ENCODE measurements at regions not wholly inside any gene's neighbourhood (a gene's known extent, or its start where the extent isn't known, plus 50 kb on each side); places are given as distances from the start of the nearest gene placed in this dataset.

- Histone ChIP-seq H3K9ac (no peak overlapping the region), H3K4me3 (IDR thresholded peaks at IDR 0.05; ENCODE audit: insufficient read depth, low read depth, low read length) (no peak overlapping the region), H3K4me1 (ENCODE audit: low read depth, poor library complexity, severe bottlenecking) (no peaks in the 10 kb centered on the region), H3K27me3 (ENCODE audit: insufficient read depth, low read depth) (no peaks in the 10 kb centered on the region), H3K36me3 (ENCODE audit: insufficient read depth) (no peaks in the 10 kb centered on the region), H3K79me2 (ENCODE audit: insufficient read depth, low read depth) (no peaks in the 10 kb centered on the region), H2AFZ (ENCODE audit: low read depth) (no peak overlapping the region), H3K4me2 (no peak overlapping the region), H3K27ac (no peak overlapping the region), H4K20me1 (ENCODE audit: insufficient read depth) (no peaks in the 10 kb centered on the region)
- no peak for TF ChIP-seq CTCF (conservative IDR thresholded peaks at IDR 0.05; ENCODE audit: low read depth, low read length)
These were observed 273.8 kb downstream of the RPS6KC1 start for GRCh38 chr1:213324859-213325258.

GRCh38 chr1:213325482-213325881 is 274.4 kb downstream of the RPS6KC1 start:
- H3K36me3 ChIP-seq (ENCODE audit: insufficient read depth) = no peaks in the 10 kb centered on the region
- H3K4me2 ChIP-seq = no peak overlapping the region
- no peak for TF ChIP-seq CTCF (conservative IDR thresholded peaks at IDR 0.05; ENCODE audit: low read depth, low read length)
- H3K27me3 ChIP-seq (ENCODE audit: insufficient read depth, low read depth) = no peaks in the 10 kb centered on the region
- H3K4me1 ChIP-seq (ENCODE audit: low read depth, poor library complexity, severe bottlenecking) = no peaks in the 10 kb centered on the region
- no peaks in the 10 kb centered on the region for H4K20me1 ChIP-seq (ENCODE audit: insufficient read depth)
- H3K9ac ChIP-seq = no peak overlapping the region
- H2AFZ ChIP-seq (ENCODE audit: low read depth) = no peak overlapping the region
- H3K4me3 ChIP-seq (IDR thresholded peaks at IDR 0.05; ENCODE audit: insufficient read depth, low read depth, low read length) = no peak overlapping the region
- H3K79me2 ChIP-seq (ENCODE audit: insufficient read depth, low read depth) = no peaks in the 10 kb centered on the region
- no peak overlapping the region for H3K27ac ChIP-seq

DNA sequence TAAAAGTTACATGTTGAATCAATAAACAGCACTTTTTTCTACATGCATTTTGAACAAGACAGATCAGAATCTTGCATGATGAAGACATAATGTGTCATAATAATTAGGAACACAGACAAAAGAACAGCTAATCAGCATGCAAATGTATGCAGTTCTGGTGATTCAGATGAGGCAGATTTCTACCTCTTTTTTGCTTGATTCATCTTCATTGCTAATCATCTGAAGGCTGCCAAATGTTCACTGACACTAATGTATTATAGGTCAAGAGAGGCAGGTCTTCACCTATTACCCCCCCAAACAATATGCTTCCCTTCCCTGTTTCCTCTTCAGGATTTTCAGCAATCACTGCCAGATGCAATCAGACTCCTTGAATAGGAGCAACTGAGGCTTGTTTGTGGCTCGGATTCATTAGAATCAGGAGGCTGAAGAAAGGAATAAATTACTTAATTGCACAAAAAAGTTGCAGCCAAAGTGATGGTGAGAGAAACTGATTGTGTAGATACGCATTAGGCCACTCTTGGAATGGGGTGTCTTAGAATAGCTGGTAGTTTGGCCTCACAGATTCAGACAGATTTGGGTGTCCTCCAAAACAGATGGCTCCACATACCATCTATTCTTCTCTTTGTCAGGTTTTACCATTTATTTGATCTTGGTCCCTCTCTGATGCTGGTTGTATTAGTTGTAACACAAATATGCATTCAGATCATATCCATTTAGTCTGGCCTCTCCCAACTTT is 275.4 kb downstream of the RPS6KC1 start:
- Histone ChIP-seq H3K4me1 (ENCODE audit: low read depth, poor library complexity, severe bottlenecking) (no peaks in the 10 kb centered on the region), H3K27me3 (ENCODE audit: insufficient read depth, low read depth) (no peaks in the 10 kb centered on the region), H3K79me2 (ENCODE audit: insufficient read depth, low read depth) (no peaks in the 10 kb centered on the region), H3K36me3 (ENCODE audit: insufficient read depth) (no peaks in the 10 kb centered on the region), H3K4me3 (IDR thresholded peaks at IDR 0.05; ENCODE audit: insufficient read depth, low read depth, low read length) (no peak overlapping the region), H3K9ac (no peak overlapping the region), H2AFZ (ENCODE audit: low read depth) (no peak overlapping the region), H3K27ac (no peak overlapping the region), H4K20me1 (ENCODE audit: insufficient read depth) (no peaks in the 10 kb centered on the region), H3K4me2 (no peak overlapping the region)
- TF ChIP-seq CTCF (conservative IDR thresholded peaks at IDR 0.05; ENCODE audit: low read depth, low read length) = no peak

DNA sequence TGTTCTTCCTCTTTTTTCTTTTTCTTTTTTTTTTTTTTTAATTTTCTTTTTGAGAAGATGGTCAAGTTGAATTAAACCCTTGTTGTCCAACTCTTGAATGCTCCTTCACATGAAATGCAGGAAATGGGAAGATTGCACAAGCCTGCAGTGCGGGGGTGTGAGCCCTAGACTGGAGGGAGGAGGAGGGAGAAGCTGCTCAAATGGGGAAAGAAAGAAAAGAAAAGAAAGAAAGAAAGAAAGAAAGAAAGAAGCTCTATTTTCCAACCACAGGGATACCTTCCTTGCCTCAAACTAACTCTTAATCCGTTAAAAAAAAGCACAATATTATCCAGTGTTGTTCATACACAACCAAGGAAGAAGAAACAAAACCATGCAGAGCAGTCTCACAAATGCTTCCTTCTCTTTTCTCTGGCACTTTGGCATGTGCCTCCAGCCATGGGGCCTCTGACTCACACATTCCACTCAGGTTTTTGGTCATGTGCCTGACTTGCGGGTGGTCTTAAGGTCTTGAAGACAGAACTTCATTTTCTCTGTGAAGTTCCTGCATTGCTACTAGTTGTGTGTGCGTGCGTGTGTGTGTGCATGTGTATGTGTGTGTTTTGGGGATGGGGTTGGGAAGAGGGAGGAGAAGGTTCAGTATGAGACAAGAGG is 276.1 kb downstream of the RPS6KC1 start:
- no peaks in the 10 kb centered on the region for H3K79me2 ChIP-seq (ENCODE audit: insufficient read depth, low read depth)
- no peaks in the 10 kb centered on the region for H3K36me3 ChIP-seq (ENCODE audit: insufficient read depth)
- no peak overlapping the region for H2AFZ ChIP-seq (ENCODE audit: low read depth)
- H4K20me1 ChIP-seq (ENCODE audit: insufficient read depth) = no peaks in the 10 kb centered on the region
- no peak for TF ChIP-seq CTCF (conservative IDR thresholded peaks at IDR 0.05; ENCODE audit: low read depth, low read length)
- no peaks in the 10 kb centered on the region for H3K4me1 ChIP-seq (ENCODE audit: low read depth, poor library complexity, severe bottlenecking)
- no peak overlapping the region for H3K27ac ChIP-seq
- no peak overlapping the region for H3K9ac ChIP-seq
- H3K4me2 ChIP-seq = no peak overlapping the region
- H3K4me3 ChIP-seq (IDR thresholded peaks at IDR 0.05; ENCODE audit: insufficient read depth, low read depth, low read length) = no peak overlapping the region
- no peaks in the 10 kb centered on the region for H3K27me3 ChIP-seq (ENCODE audit: insufficient read depth, low read depth)

All from KMS-11 (cell line).